ENCODE measurements at regions not wholly inside any gene's neighbourhood (a gene's known extent, or its start where the extent isn't known, plus 50 kb on each side); places are given as distances from the start of the nearest gene placed in this dataset.
"Not testable (repeated sequence)": the region's sequence is repeated elsewhere in the genome, so short reads cannot be mapped to it uniquely, and the experiment has no call there.

DNA sequence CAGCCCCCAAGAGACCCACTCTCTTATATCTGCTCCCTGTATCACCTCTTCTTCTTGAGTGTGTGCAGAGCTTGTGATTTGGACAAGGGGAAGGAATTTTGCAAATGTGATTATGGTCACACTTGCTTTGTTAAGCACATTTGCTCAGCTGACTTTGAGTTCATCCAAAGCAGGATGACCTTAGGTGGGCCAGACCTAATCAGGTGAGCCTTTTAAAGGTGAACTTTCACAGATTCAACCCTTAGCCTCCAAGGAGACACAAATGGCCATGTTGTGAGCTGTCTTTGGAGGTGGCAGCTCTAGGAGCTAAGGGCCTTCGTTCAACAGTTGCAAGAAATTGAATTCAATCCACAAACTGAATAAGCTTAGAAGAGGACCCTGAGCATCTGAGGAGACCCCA lies 147.8 kb downstream of the DEFB131A start:
- Mint-ChIP-seq H3K27ac (no peak overlapping the region), H3K27me3 (no peaks in the 10 kb centered on the region), H3K4me3 (no peak overlapping the region), H3K9me3 (no peaks in the 10 kb centered on the region), H3K4me1 (no peaks in the 10 kb centered on the region), H3K36me3 (no peaks in the 10 kb centered on the region)
- ATAC-seq = no peak

DNA sequence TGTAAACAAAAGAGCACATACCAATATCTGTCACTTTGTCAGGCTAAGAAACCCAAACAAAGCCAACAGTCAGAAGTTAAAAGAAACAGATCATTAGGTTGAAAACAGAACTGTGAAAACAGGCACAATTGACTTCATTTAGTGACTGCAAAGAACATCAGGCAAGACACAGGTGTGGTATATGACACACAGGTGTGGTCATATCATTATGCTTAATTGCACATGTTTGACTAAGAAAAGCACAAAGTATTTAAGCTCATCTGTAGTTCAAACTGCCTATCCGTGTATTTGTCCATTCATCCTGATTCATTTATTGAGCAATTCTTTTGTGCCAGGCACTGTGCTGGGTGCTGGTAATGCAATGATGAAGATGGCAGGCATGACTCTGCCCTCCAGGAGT lies 150.7 kb downstream of the DEFB131A start:
- no peaks in the 10 kb centered on the region for H3K36me3 Mint-ChIP-seq

DNA sequence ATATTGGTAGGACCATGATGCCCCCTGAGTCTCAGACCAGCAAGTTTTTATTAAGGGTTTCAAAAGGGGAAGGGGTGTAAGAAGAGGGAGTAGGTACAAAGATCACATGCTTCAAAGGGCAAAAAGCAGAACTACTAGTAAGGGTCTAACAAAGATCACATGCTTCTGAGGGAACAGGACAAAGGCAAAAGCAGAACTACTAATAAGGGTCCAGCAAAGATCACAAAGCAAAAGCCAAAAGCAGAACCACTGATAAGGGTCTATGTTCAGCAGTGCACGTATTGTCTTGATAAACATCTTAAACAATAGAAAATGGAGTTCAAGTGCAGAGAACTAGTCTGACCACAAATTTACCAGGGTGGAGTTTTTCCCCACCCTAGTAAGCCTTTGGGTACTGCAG lies 151.3 kb downstream of the DEFB131A start:
- not testable (repeated sequence) for H3K27ac Mint-ChIP-seq, H3K36me3 Mint-ChIP-seq, H3K27me3 Mint-ChIP-seq, H3K4me3 Mint-ChIP-seq, H3K9me3 Mint-ChIP-seq, ATAC-seq, H3K4me1 Mint-ChIP-seq

More for the DNA sequence above, 150.7 kb downstream of the DEFB131A start:
- no peak overlapping the region for H3K27ac Mint-ChIP-seq
- H3K4me3 Mint-ChIP-seq = no peak overlapping the region
- H3K27me3 Mint-ChIP-seq = no peaks in the 10 kb centered on the region
- no peaks in the 10 kb centered on the region for H3K4me1 Mint-ChIP-seq
- H3K9me3 Mint-ChIP-seq = no peaks in the 10 kb centered on the region
- ATAC-seq = no peak

DNA sequence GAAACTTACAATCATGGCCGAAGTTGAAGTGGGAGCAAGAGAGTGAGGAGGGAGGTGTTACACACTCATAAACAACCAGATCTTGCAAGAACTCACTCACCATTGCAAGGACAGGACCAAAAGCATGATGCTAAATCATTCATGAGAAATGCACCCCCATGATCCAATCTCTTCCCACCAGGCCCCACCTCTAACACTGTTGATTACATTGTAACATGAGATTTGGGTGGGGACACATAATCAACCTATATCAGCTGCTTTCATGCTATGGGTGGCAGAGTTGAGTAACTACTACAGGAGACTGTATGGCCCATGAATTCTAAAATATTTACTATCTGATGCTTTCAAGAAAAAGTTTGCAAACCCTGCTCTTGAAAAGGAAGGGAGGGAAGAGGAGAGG lies 155.1 kb downstream of the DEFB131A start:
- Mint-ChIP-seq H3K27me3 (peaks cover 10% of the 10 kb centered on the region), H3K36me3 (no peaks in the 10 kb centered on the region), H3K4me3 (no peak overlapping the region), H3K4me1 (no peaks in the 10 kb centered on the region), H3K9me3 (no peaks in the 10 kb centered on the region), H3K27ac (no peak overlapping the region)
- no peak for ATAC-seq

- Mint-ChIP-seq H3K4me3 (no peak overlapping the region), H3K9me3 (no peaks in the 10 kb centered on the region), H3K36me3 (no peaks in the 10 kb centered on the region), H3K4me1 (peaks cover 6% of the 10 kb centered on the region), H3K27ac (no peak overlapping the region), H3K27me3 (peaks cover 10% of the 10 kb centered on the region)
- no peak for ATAC-seq
Observed at GRCh38 chr4:9600246-9600645, 156.0 kb downstream of the DEFB131A start.

DNA sequence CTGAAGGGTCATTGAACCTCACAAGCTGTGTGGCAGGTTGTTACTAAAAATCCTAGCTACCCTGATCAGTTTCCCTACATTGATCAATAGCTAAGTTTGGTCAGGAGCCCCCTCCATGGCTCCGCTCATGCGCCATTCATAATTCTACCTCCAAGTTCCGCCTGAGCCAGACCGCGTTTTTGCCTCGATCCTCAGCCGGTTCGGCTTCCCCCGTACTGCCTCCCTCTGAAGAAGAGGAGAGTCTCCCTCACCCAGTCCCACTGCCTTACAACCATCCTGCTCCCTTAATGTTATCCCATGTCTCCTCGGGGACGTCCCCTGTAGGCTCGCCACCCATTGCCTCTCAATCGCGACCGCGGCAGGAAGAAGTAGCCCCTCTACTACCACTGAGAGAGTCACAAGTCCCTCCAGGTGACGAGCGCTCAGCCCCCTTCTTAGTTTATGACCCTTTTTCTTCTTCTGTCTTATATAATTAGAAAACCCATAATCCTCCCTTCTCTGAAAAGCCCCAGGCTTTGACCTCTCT lies 158.2 kb downstream of the DEFB131A start:
- Mint-ChIP-seq H3K4me3 (no peak overlapping the region), H3K36me3 (no peaks in the 10 kb centered on the region), H3K9me3 (no peaks in the 10 kb centered on the region), H3K4me1 (peaks cover 6% of the 10 kb centered on the region), H3K27me3 (peaks cover 10% of the 10 kb centered on the region), H3K27ac (no peak overlapping the region)
- ATAC-seq = no peak

GRCh38 chr4:9604031-9604892 lies 160.0 kb downstream of the DEFB131A start:
- not testable (repeated sequence) for H3K36me3 Mint-ChIP-seq, H3K9me3 Mint-ChIP-seq, ATAC-seq, H3K4me1 Mint-ChIP-seq, H3K27me3 Mint-ChIP-seq
- H3K27ac Mint-ChIP-seq = peak overlapping the region; percentile 50
- H3K4me3 Mint-ChIP-seq = peak overlapping the region; percentile 64

- not testable (repeated sequence) for H3K27me3 Mint-ChIP-seq, ATAC-seq, H3K9me3 Mint-ChIP-seq, H3K4me1 Mint-ChIP-seq, H3K36me3 Mint-ChIP-seq
- Mint-ChIP-seq H3K4me3 (peak overlapping the region; percentile 64), H3K27ac (peak overlapping the region; percentile 50)
Observed at GRCh38 chr4:9604893-9605190, 160.6 kb downstream of the DEFB131A start.

DNA sequence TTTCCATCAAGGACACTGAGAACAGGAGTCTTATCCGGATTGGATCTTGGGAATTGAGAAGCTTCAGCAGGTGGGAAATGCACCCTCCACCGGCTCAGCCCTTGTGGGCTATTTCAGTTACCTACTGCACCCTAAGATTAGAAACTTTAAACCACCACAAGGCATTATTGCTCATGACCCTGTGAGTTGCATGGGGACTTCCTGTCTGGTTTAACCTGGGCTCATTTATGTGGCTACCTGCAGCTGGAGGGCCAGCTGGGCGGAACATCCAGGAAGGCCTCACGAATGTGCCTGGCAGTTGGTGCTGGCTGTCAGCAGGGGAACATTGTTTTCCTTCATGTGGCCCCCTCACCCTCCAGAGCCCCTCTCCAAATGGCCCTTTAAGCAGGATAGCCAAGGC lies 164.1 kb downstream of the DEFB131A start:
- Mint-ChIP-seq H3K27ac (no peak overlapping the region), H3K4me1 (peaks cover 6% of the 10 kb centered on the region), H3K36me3 (no peaks in the 10 kb centered on the region), H3K9me3 (no peaks in the 10 kb centered on the region), H3K4me3 (no peak overlapping the region), H3K27me3 (no peaks in the 10 kb centered on the region)
- no peak for ATAC-seq

DNA sequence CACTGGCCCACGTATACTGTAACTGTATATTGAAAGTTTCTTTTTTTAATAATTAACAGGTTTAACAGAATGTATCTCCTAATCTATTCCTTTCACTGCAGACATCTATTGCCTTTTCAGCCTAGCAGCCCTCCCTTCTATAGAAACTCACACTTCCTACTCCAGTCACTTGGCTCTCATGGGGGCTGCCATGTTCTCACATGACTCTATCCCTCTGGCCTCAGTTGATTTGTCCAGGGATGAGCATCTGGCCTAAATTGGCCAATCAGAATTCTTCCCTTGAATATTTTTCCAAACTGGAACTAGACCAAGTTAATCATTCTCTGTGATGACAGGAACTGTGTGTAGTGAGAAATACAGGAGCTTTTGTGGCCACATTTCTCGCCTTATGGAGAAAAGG lies 166.1 kb downstream of the DEFB131A start:
- not testable (repeated sequence) for H3K27me3 Mint-ChIP-seq, H3K4me1 Mint-ChIP-seq, H3K9me3 Mint-ChIP-seq, H3K4me3 Mint-ChIP-seq, H3K27ac Mint-ChIP-seq, H3K36me3 Mint-ChIP-seq, ATAC-seq

GRCh38 chr4:9611101-9611500 lies 166.9 kb downstream of the DEFB131A start:
- no peak overlapping the region for H3K4me3 Mint-ChIP-seq
- H3K36me3 Mint-ChIP-seq = no peaks in the 10 kb centered on the region
- no peaks in the 10 kb centered on the region for H3K9me3 Mint-ChIP-seq
- no peak overlapping the region for H3K27ac Mint-ChIP-seq
- H3K27me3 Mint-ChIP-seq = no peaks in the 10 kb centered on the region
- ATAC-seq = no peak
- no peaks in the 10 kb centered on the region for H3K4me1 Mint-ChIP-seq

DNA sequence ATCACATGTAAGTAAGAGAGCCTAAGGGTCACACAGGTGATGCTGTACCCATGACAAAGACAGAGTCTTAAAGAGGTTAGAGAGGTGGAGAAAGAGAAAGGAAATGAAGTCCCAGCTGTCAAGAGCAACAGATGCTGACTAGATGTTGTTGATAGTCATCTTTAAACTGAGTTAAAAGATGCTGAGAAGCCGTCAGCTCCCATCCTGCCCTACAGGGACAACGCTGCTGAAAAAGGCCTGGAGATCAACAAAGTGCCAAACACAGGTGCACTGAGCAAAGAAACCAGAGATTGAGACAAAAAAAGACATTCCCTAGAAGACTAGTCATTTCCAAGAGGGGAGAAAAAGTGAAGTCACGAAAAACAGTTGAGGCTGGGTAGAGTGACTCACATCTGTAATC lies 145.0 kb upstream of the DRD5 start:
- H3K4me1 Mint-ChIP-seq, H3K9me3 Mint-ChIP-seq, H3K4me3 Mint-ChIP-seq, ATAC-seq, H3K27ac Mint-ChIP-seq, H3K36me3 Mint-ChIP-seq, H3K27me3 Mint-ChIP-seq: not testable (repeated sequence)

DNA sequence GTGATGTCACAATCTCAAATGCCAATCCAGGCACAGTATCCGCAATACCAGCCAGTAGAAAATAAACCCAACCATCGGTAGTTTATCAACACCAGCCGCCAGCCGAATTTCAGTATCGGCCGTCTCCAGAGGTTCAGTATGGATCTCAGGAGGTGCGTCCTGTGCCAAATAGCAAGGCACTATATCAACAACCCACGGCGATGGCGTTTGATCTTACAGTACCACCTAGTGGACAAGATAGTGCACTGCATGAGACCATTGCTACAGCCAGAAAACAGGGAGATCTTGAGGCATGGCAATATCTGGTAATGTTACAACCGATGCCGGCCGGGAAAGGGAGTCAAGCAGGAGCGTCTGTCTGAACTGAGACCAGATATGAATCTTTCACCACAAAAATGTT lies 121.8 kb upstream of the DRD5 start:
- H3K9me3 Mint-ChIP-seq = not testable (repeated sequence)

DNA sequence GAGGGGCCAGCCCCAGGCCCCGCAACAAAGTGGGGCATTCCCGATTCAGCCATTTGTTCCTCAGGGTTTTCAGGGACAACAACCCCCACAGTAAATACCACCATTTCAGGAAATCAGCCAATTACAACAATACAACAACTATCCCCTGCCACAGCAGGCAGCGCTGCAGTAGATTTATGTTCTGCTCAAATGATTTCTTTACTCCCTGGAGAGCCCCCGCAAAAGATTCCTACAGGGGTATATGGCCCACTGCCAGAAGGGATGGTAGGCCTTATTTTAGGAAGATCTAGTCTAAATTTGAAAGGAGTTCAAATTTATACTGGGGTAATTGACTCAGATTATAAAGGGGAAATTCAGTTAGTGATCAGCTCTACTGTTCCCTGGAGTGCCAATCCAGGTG lies 120.5 kb upstream of the DRD5 start:
- not testable (repeated sequence) for H3K4me3 Mint-ChIP-seq, H3K9me3 Mint-ChIP-seq, H3K27ac Mint-ChIP-seq, H3K36me3 Mint-ChIP-seq, H3K4me1 Mint-ChIP-seq, ATAC-seq
- peaks cover 17% of the 10 kb centered on the region for H3K27me3 Mint-ChIP-seq

More for the DNA sequence above, 121.8 kb upstream of the DRD5 start:
- H3K4me1 Mint-ChIP-seq, ATAC-seq, H3K4me3 Mint-ChIP-seq, H3K27ac Mint-ChIP-seq, H3K36me3 Mint-ChIP-seq: not testable (repeated sequence)
- H3K27me3 Mint-ChIP-seq = peaks cover 23% of the 10 kb centered on the region

DNA sequence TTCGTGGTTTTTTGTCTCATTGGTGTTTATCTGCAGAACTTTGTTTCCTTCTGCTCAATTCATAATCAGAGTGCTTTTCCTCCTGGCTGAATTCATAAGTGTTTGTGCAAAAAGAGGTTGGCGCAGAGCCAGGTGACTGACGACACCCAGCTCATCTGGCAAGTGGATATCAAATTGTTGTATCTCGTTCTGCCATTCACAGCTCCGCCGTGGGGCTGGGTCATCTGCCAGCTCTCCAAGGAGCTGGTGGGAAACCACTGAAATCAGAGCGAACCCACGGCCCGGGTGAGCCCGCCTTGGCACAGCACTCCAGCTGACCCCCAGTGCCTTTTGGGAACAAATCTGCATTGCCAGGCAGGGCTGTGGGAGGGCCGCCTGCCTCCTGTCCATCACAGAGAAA lies 110.7 kb upstream of the DRD5 start:
- H3K36me3 Mint-ChIP-seq, H3K4me3 Mint-ChIP-seq, ATAC-seq, H3K27ac Mint-ChIP-seq, H3K4me1 Mint-ChIP-seq, H3K9me3 Mint-ChIP-seq: not testable (repeated sequence)
- peaks cover 17% of the 10 kb centered on the region for H3K27me3 Mint-ChIP-seq

- not testable (repeated sequence) for H3K4me3 Mint-ChIP-seq, H3K27ac Mint-ChIP-seq, ATAC-seq, H3K9me3 Mint-ChIP-seq, H3K4me1 Mint-ChIP-seq, H3K27me3 Mint-ChIP-seq, H3K36me3 Mint-ChIP-seq
Observed at GRCh38 chr4:9677357-9677756, 104.1 kb upstream of the DRD5 start.
